HG03159 (cell line): ENCODE measurements at regions not wholly inside any gene's neighbourhood (a gene's known extent, or its start where the extent isn't known, plus 50 kb on each side); places are given as distances from the start of the nearest gene placed in this dataset.
A peak's percentile ranks its signal among the peaks of the same experiment; 100 is the strongest.
"Not testable (repeated sequence)": the region's sequence is repeated elsewhere in the genome, so short reads cannot be mapped to it uniquely, and the experiment has no call there.

Experiments
- ATAC-seq: cut with Tn5 transposase; IDR thresholded peaks from one replicate; pipeline ENCODE4 v1.9.1; 2021; ENCODE audit warnings: mild to moderate bottlenecking, moderate library complexity; ENCODE audit not compliant: unreplicated experiment

GRCh38 chr22:19599626-19600243, 75.5 kb upstream of the CLDN5 start:
- ATAC-seq = no peak

GRCh38 chr22:19603346-19603745, 79.1 kb upstream of the CLDN5 start:
- not testable (repeated sequence) for ATAC-seq

GRCh38 chr22:19603767-19604166, 79.6 kb upstream of the CLDN5 start:
- no peak for ATAC-seq

- ATAC-seq = no peak
These were observed 80.6 kb upstream of the CLDN5 start for GRCh38 chr22:19604711-19605268.

- no peak for ATAC-seq
These were observed 81.5 kb upstream of the CLDN5 start for GRCh38 chr22:19605508-19606331.

- no peak for ATAC-seq
These were observed 82.4 kb upstream of the CLDN5 start for GRCh38 chr22:19606332-19607191.

- ATAC-seq = no peak
These were observed 83.2 kb upstream of the CLDN5 start for GRCh38 chr22:19607192-19608002.

GRCh38 chr22:19608003-19608690, 83.9 kb upstream of the CLDN5 start:
- no peak for ATAC-seq

- not testable (repeated sequence) for ATAC-seq
These were observed 85.5 kb upstream of the CLDN5 start for GRCh38 chr22:19609753-19610152.

GRCh38 chr22:19610518-19611253, 86.5 kb upstream of the CLDN5 start:
- no peak for ATAC-seq

- no peak for ATAC-seq
These were observed 87.4 kb upstream of the CLDN5 start for GRCh38 chr22:19611590-19611989.

GRCh38 chr22:19612866-19613572, 88.8 kb upstream of the CLDN5 start:
- ATAC-seq = no peak

GRCh38 chr22:19614536-19614863, 90.3 kb upstream of the CLDN5 start:
- no peak for ATAC-seq

- no peak for ATAC-seq
These were observed 90.8 kb upstream of the CLDN5 start for GRCh38 chr22:19615001-19615461.

- ATAC-seq = no peak
These were observed 91.8 kb upstream of the CLDN5 start for GRCh38 chr22:19615867-19616581.

GRCh38 chr22:19619144-19620009, 94.9 kb upstream of the SEPTIN5 start:
- ATAC-seq = peak; percentile 58
